ENCODE measurements at regions not wholly inside any gene's neighbourhood (a gene's known extent, or its start where the extent isn't known, plus 50 kb on each side); places are given as distances from the start of the nearest gene placed in this dataset.

GRCh38 chr2:49248506-49248905, 94.2 kb upstream of the FSHR start:
- DNase-seq = peak; percentile 94

- DNase-seq = peak; percentile 22
Observed at GRCh38 chr2:49241991-49242390, 87.7 kb upstream of the FSHR start.

GRCh38 chr2:49241501-49241900, 87.2 kb upstream of the FSHR start:
- DNase-seq = peak; percentile 18

GRCh38 chr2:49240608-49241007, 86.3 kb upstream of the FSHR start:
- peak; percentile 59 for DNase-seq

- DNase-seq = no peak
Observed at GRCh38 chr2:49238604-49238960, 84.3 kb upstream of the FSHR start.

GRCh38 chr2:49237867-49238603, 83.7 kb upstream of the FSHR start:
- no peak for DNase-seq

GRCh38 chr2:49236316-49236715, 82.0 kb upstream of the FSHR start:
- no peak for DNase-seq

- DNase-seq = no peak
Observed at GRCh38 chr2:49226360-49226759, 72.0 kb upstream of the FSHR start.

GRCh38 chr2:49225126-49225525, 70.8 kb upstream of the FSHR start:
- no peak for DNase-seq

GRCh38 chr2:49224426-49225010, 70.2 kb upstream of the FSHR start:
- DNase-seq = no peak

- no peak for DNase-seq
Observed at GRCh38 chr2:49222975-49223528, 68.7 kb upstream of the FSHR start.

GRCh38 chr2:49219741-49220140, 65.4 kb upstream of the FSHR start:
- no peak for DNase-seq

GRCh38 chr2:49210191-49210590, 55.9 kb upstream of the FSHR start:
- no peak for DNase-seq

- no peak for DNase-seq
Observed at GRCh38 chr2:49207204-49207603, 52.9 kb upstream of the FSHR start.
